GM12873 (cell line): ENCODE measurements at regions not wholly inside any gene's neighbourhood (a gene's known extent, or its start where the extent isn't known, plus 50 kb on each side); places are given as distances from the start of the nearest gene placed in this dataset.

Experiments
- TF ChIP-seq, protein P1 (sequence below): IDR thresholded peaks from 2 replicates; pipeline ENCODE4 v1.5.1; 2012; ENCODE audit warnings: low read depth, mild to moderate bottlenecking, moderate library complexity, low read length, control low read depth; ENCODE audit not compliant: insufficient read depth; ENCODE audit errors: missing control alignments

DNA sequence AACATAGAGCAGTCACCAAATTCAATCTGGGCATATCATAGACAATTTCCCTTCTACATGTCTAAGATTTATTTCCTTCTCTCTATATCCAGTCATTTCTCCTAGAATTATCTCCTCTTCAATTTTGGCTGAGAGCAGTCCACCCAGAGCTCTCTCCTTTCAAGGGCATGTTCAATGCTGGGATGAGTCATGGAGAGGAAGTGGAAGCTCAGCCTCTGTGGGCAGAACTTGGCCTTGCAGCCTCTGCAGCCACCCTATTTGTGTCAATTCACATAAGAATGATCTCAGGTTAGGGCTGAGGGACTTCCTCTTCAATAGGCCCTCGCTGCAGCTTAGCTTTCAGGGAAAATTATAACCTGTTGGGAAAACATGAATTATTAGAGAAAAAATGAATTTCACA is 560.8 kb downstream of the POM121L12 start:
- TF ChIP-seq, protein P1, sequence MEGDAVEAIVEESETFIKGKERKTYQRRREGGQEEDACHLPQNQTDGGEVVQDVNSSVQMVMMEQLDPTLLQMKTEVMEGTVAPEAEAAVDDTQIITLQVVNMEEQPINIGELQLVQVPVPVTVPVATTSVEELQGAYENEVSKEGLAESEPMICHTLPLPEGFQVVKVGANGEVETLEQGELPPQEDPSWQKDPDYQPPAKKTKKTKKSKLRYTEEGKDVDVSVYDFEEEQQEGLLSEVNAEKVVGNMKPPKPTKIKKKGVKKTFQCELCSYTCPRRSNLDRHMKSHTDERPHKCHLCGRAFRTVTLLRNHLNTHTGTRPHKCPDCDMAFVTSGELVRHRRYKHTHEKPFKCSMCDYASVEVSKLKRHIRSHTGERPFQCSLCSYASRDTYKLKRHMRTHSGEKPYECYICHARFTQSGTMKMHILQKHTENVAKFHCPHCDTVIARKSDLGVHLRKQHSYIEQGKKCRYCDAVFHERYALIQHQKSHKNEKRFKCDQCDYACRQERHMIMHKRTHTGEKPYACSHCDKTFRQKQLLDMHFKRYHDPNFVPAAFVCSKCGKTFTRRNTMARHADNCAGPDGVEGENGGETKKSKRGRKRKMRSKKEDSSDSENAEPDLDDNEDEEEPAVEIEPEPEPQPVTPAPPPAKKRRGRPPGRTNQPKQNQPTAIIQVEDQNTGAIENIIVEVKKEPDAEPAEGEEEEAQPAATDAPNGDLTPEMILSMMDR, result no peak

DNA sequence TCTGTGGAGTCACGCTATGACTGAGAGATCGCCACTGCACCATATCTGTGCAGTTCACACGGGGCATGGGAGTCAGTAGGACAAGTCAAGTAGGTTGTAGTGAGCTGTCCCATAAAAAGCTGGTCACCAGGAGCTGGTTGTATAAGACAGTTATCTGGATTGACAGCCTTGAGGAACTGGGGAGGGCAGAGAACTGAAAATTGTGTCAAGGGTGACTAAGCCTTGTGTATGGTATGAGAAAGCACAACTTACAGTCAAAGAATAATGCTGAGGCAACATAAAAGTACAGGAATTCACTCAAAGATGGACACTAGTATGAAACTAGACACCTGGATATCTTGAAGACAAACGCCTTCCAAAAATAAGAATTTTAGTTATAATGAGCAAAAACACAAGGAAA is 564.9 kb downstream of the POM121L12 start:
- TF ChIP-seq, protein P1, result no peak

DNA sequence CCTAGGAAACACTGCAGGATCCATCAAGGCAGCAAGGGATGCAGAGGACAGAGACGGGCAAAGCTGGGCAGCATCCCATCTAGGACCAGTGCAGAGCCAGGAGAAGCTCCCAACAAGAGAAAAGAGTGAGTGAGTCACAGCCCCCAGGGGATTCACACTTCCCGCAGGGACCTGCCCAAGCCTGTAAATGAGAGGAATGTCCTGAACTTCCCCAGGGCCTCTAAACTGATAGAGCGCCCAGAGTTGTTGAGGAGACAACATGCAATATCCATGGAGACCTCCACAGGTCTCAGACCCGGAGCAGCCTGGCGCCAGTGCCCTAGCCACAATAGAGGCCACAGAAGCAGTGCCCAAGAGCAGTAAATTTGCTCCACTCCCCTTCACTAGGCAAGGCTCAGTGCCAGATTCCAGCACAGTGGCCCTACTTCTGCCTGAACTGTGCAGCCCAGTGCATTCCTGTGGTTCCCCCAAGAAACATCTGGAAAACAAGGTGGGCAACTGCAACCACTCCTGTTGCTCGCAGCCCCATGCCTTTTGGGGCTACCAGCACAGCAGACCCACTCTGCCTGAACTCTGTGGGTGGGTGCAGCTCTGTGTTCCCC is 567.5 kb downstream of the POM121L12 start:
- TF ChIP-seq, protein P1, result no peak

DNA sequence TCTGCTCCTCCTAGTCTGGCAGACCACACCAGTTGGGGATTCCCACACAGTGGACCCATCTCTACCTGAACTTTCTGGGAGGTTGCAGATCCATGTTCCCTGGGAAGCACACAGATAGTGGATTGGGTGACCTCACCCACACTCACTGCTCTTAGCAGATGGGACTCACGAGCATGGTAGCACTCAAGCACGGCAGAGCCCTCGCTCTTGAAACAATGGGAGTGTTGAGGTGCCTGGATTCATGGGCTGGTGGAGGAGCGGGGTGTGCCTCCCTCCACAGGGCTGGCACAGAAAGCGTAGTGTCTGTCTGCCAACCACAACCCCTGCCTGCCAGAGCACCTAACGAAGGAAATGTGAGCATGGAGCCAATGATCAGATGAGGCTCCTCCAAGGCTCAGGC is 568.0 kb downstream of the POM121L12 start:
- TF ChIP-seq, protein P1, result no peak

DNA sequence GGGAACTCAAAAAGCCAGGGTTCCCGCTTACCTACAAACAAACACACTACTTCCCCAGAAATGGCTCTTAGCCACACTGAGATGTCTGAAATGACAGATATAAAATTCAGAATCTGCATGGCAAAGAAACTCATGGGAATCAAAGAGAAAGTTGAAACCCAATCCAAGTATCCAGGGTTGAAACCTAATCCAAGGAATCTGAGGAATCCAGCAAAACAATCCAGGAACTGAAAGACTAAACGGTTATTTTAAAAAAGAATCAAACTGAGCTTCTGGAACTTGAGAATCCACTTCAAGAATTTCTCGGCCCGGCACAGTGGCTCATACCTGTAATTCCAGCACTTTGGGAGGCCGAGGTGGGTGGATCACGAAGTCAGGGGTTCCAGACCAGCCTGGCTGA is 568.8 kb downstream of the POM121L12 start:
- TF ChIP-seq, protein P1, result no peak

DNA sequence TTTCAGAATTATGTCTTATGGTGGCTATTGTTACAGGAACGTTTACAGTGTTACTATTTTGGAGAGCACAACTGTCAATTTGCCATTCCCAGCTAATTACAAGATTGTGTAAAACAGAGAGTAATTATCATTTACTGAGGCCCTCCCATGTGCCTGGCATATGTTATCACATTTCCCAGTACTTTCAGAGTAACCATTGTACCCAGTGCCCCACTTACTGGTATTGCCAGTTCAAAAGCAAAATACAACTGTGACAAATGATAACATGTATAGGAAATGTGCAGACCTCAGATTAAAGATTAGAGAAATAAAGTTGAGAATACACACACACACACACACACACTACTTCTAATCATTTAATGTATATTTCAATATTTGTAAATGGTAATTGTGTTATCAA is 572.5 kb downstream of the POM121L12 start:
- TF ChIP-seq, protein P1, result no peak

DNA sequence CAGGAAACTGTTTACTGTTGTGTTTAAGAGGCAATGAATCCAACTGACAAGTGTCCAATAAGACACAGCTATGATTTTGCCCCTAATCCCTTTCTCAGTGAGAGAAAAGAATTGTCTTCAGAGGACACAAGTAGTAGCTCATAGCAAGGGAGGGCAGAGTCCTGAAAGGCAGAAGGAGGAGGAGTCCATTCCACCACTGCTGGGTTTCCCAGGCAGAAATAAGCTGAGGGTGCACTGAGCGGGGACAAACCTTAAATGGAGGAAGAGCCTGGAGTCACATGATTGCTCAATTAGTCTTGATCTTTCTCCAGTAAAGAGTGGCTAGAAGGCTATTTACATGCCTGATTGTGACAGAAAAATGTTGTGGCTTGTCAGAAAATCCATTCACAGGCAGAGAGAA is 573.8 kb downstream of the POM121L12 start:
- TF ChIP-seq, protein P1, result no peak
